ENCODE measurements at regions not wholly inside any gene's neighbourhood (a gene's known extent, or its start where the extent isn't known, plus 50 kb on each side); places are given as distances from the start of the nearest gene placed in this dataset.

DNA sequence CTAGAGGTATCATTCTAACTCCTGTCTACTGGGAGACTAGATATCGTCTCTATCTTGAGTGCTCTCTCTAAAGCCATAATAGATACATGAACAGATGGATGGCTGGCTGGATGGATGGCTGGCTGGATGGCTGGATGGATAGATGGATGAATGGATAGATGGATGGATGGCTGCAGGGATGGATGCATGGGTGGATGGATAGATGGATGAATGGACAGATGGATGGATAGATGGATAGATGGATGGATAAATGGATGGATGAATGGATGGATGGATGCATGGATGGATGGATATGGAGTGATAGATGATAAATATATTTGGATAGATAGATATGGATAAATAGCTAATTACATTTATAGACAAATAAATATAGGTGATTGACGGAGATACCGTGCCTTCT is 191.2 kb upstream of the KLF6 start:
- ChIA-PET CTCF (no interaction called here), POLR2A (no interaction called here)
- TF ChIP-seq SIN3A (IDR thresholded peaks at IDR 0.05; ENCODE audit: borderline replicate concordance, insufficient read depth, low read depth, low read length) (no peak), TCF7L2 (IDR thresholded peaks at IDR 0.05; ENCODE audit: low read depth, low read length) (no peak)
- TF ChIP-seq, protein P1, sequence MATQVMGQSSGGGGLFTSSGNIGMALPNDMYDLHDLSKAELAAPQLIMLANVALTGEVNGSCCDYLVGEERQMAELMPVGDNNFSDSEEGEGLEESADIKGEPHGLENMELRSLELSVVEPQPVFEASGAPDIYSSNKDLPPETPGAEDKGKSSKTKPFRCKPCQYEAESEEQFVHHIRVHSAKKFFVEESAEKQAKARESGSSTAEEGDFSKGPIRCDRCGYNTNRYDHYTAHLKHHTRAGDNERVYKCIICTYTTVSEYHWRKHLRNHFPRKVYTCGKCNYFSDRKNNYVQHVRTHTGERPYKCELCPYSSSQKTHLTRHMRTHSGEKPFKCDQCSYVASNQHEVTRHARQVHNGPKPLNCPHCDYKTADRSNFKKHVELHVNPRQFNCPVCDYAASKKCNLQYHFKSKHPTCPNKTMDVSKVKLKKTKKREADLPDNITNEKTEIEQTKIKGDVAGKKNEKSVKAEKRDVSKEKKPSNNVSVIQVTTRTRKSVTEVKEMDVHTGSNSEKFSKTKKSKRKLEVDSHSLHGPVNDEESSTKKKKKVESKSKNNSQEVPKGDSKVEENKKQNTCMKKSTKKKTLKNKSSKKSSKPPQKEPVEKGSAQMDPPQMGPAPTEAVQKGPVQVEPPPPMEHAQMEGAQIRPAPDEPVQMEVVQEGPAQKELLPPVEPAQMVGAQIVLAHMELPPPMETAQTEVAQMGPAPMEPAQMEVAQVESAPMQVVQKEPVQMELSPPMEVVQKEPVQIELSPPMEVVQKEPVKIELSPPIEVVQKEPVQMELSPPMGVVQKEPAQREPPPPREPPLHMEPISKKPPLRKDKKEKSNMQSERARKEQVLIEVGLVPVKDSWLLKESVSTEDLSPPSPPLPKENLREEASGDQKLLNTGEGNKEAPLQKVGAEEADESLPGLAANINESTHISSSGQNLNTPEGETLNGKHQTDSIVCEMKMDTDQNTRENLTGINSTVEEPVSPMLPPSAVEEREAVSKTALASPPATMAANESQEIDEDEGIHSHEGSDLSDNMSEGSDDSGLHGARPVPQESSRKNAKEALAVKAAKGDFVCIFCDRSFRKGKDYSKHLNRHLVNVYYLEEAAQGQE (IDR thresholded peaks at IDR 0.05; ENCODE audit: insufficient read depth in 1 of 2, low read depth in 2 of 2, low read length in 1 of 2) = no peak
- TF ChIP-seq, protein P2, sequence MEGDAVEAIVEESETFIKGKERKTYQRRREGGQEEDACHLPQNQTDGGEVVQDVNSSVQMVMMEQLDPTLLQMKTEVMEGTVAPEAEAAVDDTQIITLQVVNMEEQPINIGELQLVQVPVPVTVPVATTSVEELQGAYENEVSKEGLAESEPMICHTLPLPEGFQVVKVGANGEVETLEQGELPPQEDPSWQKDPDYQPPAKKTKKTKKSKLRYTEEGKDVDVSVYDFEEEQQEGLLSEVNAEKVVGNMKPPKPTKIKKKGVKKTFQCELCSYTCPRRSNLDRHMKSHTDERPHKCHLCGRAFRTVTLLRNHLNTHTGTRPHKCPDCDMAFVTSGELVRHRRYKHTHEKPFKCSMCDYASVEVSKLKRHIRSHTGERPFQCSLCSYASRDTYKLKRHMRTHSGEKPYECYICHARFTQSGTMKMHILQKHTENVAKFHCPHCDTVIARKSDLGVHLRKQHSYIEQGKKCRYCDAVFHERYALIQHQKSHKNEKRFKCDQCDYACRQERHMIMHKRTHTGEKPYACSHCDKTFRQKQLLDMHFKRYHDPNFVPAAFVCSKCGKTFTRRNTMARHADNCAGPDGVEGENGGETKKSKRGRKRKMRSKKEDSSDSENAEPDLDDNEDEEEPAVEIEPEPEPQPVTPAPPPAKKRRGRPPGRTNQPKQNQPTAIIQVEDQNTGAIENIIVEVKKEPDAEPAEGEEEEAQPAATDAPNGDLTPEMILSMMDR (IDR thresholded peaks at IDR 0.05) = no peak
- Histone ChIP-seq H3K4me1 (ENCODE audit: control insufficient read depth, insufficient read depth, low read length) (no peaks in the 10 kb centered on the region), H3K36me3 (ENCODE audit: control insufficient read depth, insufficient read depth, low read length) (no peaks in the 10 kb centered on the region), H3K9me3 (ENCODE audit: control insufficient read depth, insufficient read depth, low read depth, low read length) (peaks cover 3% of the 10 kb centered on the region; the same call in 1 of the 2 replicates), H3K4me3 (ENCODE audit: low read depth in 2 of 2, low read length in 2 of 2) (no peak overlapping the region), H3K27ac (ENCODE audit: low read length) (no peak overlapping the region), H3K27me3 (ENCODE audit: control insufficient read depth, insufficient read depth, low read length) (no peaks in the 10 kb centered on the region)
- no peak for ATAC-seq
- no TSS peak for BruUV-seq (replicated peaks)
- DNase-seq (ENCODE audit: low read depth, low spot score) = no peak
- intact Hi-C loops (cut with micrococcal nuclease; ENCODE audit: unreplicated experiment) (no loop called here), in situ Hi-C loops (cut with HindIII; ENCODE audit: low pct_unique_long_range_greater_than_20kb, low sequenced_read_pairs) (no loop called here)

GRCh38 chr10:3975016-3975415 is 190.0 kb upstream of the KLF6 start:
- BruUV-seq (replicated peaks) = no TSS peak
- Histone ChIP-seq H3K9me3 (ENCODE audit: control insufficient read depth, insufficient read depth, low read depth, low read length) (peaks cover 3% of the 10 kb centered on the region; the same call in 1 of the 2 replicates), H3K4me3 (ENCODE audit: low read depth in 2 of 2, low read length in 2 of 2) (no peak overlapping the region), H3K27me3 (ENCODE audit: control insufficient read depth, insufficient read depth, low read length) (no peaks in the 10 kb centered on the region), H3K4me1 (ENCODE audit: control insufficient read depth, insufficient read depth, low read length) (peaks cover 2% of the 10 kb centered on the region; the same call in 1 of the 2 replicates), H3K36me3 (ENCODE audit: control insufficient read depth, insufficient read depth, low read length) (no peaks in the 10 kb centered on the region), H3K27ac (ENCODE audit: low read length) (no peak overlapping the region; the same call in 1 of the 2 replicates)
- intact Hi-C loops (cut with micrococcal nuclease; ENCODE audit: unreplicated experiment) = no loop called here
- DNase-seq (ENCODE audit: low read depth, low spot score) = no peak
- in situ Hi-C loops (cut with HindIII; ENCODE audit: low pct_unique_long_range_greater_than_20kb, low sequenced_read_pairs) = no loop called here
- ChIA-PET POLR2A (no interaction called here), CTCF (no interaction called here)
- TF ChIP-seq, protein P1 (IDR thresholded peaks at IDR 0.05; ENCODE audit: insufficient read depth in 1 of 2, low read depth in 2 of 2, low read length in 1 of 2) = no peak
- TF ChIP-seq, protein P2 (IDR thresholded peaks at IDR 0.05) = no peak
- TF ChIP-seq TCF7L2 (IDR thresholded peaks at IDR 0.05; ENCODE audit: low read depth, low read length) (no peak), SIN3A (IDR thresholded peaks at IDR 0.05; ENCODE audit: borderline replicate concordance, insufficient read depth, low read depth, low read length) (no peak), POLR2AphosphoS5 (IDR thresholded peaks at IDR 0.05; ENCODE audit: low read depth, low read length) (no peak)
- ATAC-seq = no peak

Data from Panc1 (cell line).